IPS-20b (cell line): ENCODE measurements at regions not wholly inside any gene's neighbourhood (a gene's known extent, or its start where the extent isn't known, plus 50 kb on each side); places are given as distances from the start of the nearest gene placed in this dataset.

Experiments used
- H3K27ac ChIP-seq: one replicate; pipeline ENCODE4 v1.5.1; 2013; ENCODE audit warnings: low read length
- H3K27me3 ChIP-seq: 2 replicates; pipeline ENCODE4 v1.6.1; 2013; ENCODE audit warnings: mild to moderate bottlenecking, low read length, inconsistent platforms; ENCODE audit not compliant: insufficient read depth
- H3K36me3 ChIP-seq: 2 replicates; pipeline ENCODE4 v1.6.1; 2013; ENCODE audit warnings: low read depth, mild to moderate bottlenecking, inconsistent platforms, low read length, moderate library complexity; ENCODE audit not compliant: insufficient read depth
- H3K4me1 ChIP-seq: 2 replicates; pipeline ENCODE4 v1.6.1; 2013; ENCODE audit warnings: mild to moderate bottlenecking, control low read depth, inconsistent platforms, low read length, moderate library complexity; ENCODE audit not compliant: insufficient read depth
- H3K4me3 ChIP-seq: 2 replicates; pipeline ENCODE4 v1.5.1; 2013; ENCODE audit warnings: mild to moderate bottlenecking, low read length, inconsistent platforms
- H3K9ac ChIP-seq: 2 replicates; pipeline ENCODE4 v1.6.1; 2013; ENCODE audit warnings: low read depth, mild to moderate bottlenecking, inconsistent platforms, low read length, moderate library complexity
- H3K9me3 ChIP-seq: 2 replicates; pipeline ENCODE4 v1.6.1; 2013; ENCODE audit warnings: mild to moderate bottlenecking, low read depth, low read length, inconsistent platforms; ENCODE audit not compliant: insufficient read depth

- H3K27me3 ChIP-seq, result no peaks in the 10 kb centered on the region
- H3K4me1 ChIP-seq, result no peaks in the 10 kb centered on the region; the same call in 1 of the 2 replicates
- H3K9ac ChIP-seq, result no peak overlapping the region
- H3K36me3 ChIP-seq, result no peaks in the 10 kb centered on the region
- H3K9me3 ChIP-seq, result no peaks in the 10 kb centered on the region
- H3K27ac ChIP-seq, result no peak overlapping the region
- H3K4me3 ChIP-seq, result no peak overlapping the region
Measured at GRCh38 chr1:55962472-55962871, 616.9 kb downstream of the PLPP3 start.

- no peaks in the 10 kb centered on the region for H3K36me3 ChIP-seq
- no peaks in the 10 kb centered on the region; the same call in 1 of the 2 replicates for H3K4me1 ChIP-seq
- H3K27ac ChIP-seq, result no peak overlapping the region
- no peak overlapping the region for H3K4me3 ChIP-seq
- H3K27me3 ChIP-seq, result no peaks in the 10 kb centered on the region
- no peak overlapping the region for H3K9ac ChIP-seq
- H3K9me3 ChIP-seq, result no peaks in the 10 kb centered on the region
Measured at GRCh38 chr1:55959136-55959548, 620.2 kb downstream of the PLPP3 start.

GRCh38 chr1:55958498-55958897, 620.9 kb downstream of the PLPP3 start:
- no peaks in the 10 kb centered on the region for H3K9me3 ChIP-seq
- H3K4me3 ChIP-seq, result no peak overlapping the region
- H3K27me3 ChIP-seq, result no peaks in the 10 kb centered on the region
- H3K27ac ChIP-seq, result no peak overlapping the region
- H3K4me1 ChIP-seq, result no peaks in the 10 kb centered on the region; the same call in 1 of the 2 replicates
- H3K9ac ChIP-seq, result no peak overlapping the region
- H3K36me3 ChIP-seq, result no peaks in the 10 kb centered on the region

- H3K27ac ChIP-seq, result no peak overlapping the region
- no peak overlapping the region for H3K4me3 ChIP-seq
- no peaks in the 10 kb centered on the region for H3K9me3 ChIP-seq
- H3K36me3 ChIP-seq, result no peaks in the 10 kb centered on the region
- H3K27me3 ChIP-seq, result no peaks in the 10 kb centered on the region
- H3K9ac ChIP-seq, result no peak overlapping the region
- H3K4me1 ChIP-seq, result no peaks in the 10 kb centered on the region; the same call in 1 of the 2 replicates
Measured at GRCh38 chr1:55957276-55957675, 622.1 kb downstream of the PLPP3 start.

- Histone ChIP-seq H3K27ac (no peak overlapping the region), H3K4me1 (no peaks in the 10 kb centered on the region; the same call in 1 of the 2 replicates), H3K9ac (no peak overlapping the region), H3K36me3 (no peaks in the 10 kb centered on the region), H3K27me3 (no peaks in the 10 kb centered on the region), H3K4me3 (no peak overlapping the region), H3K9me3 (no peaks in the 10 kb centered on the region)
Measured at GRCh38 chr1:55955016-55955621, 624.2 kb downstream of the PLPP3 start.

GRCh38 chr1:55951291-55951690, 628.1 kb downstream of the PLPP3 start:
- H3K27ac ChIP-seq, result no peak overlapping the region
- no peaks in the 10 kb centered on the region for H3K27me3 ChIP-seq

GRCh38 chr1:55947446-55947845, 631.9 kb downstream of the PLPP3 start:
- H3K36me3 ChIP-seq, result no peaks in the 10 kb centered on the region
- H3K4me1 ChIP-seq, result no peaks in the 10 kb centered on the region
- no peaks in the 10 kb centered on the region for H3K9me3 ChIP-seq
- no peaks in the 10 kb centered on the region for H3K27me3 ChIP-seq
- no peak overlapping the region for H3K4me3 ChIP-seq
- H3K9ac ChIP-seq, result no peak overlapping the region
- H3K27ac ChIP-seq, result no peak overlapping the region

More at GRCh38 chr1:55951291-55951690, 628.1 kb downstream of the PLPP3 start:
- Histone ChIP-seq H3K9ac (no peak overlapping the region), H3K9me3 (no peaks in the 10 kb centered on the region), H3K4me1 (no peaks in the 10 kb centered on the region), H3K4me3 (no peak overlapping the region), H3K36me3 (no peaks in the 10 kb centered on the region)

- Histone ChIP-seq H3K9me3 (no peaks in the 10 kb centered on the region), H3K36me3 (no peaks in the 10 kb centered on the region), H3K4me3 (no peak overlapping the region), H3K27me3 (no peaks in the 10 kb centered on the region), H3K4me1 (no peaks in the 10 kb centered on the region), H3K9ac (no peak overlapping the region), H3K27ac (no peak overlapping the region)
Measured at GRCh38 chr1:55943721-55944435, 635.5 kb downstream of the PLPP3 start.

- Histone ChIP-seq H3K9me3 (no peaks in the 10 kb centered on the region), H3K27me3 (no peaks in the 10 kb centered on the region), H3K4me1 (no peaks in the 10 kb centered on the region), H3K9ac (no peak overlapping the region), H3K4me3 (no peak overlapping the region), H3K27ac (no peak overlapping the region), H3K36me3 (no peaks in the 10 kb centered on the region)
Measured at GRCh38 chr1:55943012-55943411, 636.4 kb downstream of the PLPP3 start.

GRCh38 chr1:55939866-55940265, 639.5 kb downstream of the PLPP3 start:
- H3K27ac ChIP-seq, result no peak overlapping the region
- no peaks in the 10 kb centered on the region for H3K4me1 ChIP-seq
- no peaks in the 10 kb centered on the region for H3K36me3 ChIP-seq
- no peaks in the 10 kb centered on the region for H3K27me3 ChIP-seq
- H3K9me3 ChIP-seq, result no peaks in the 10 kb centered on the region
- no peak overlapping the region for H3K9ac ChIP-seq
- H3K4me3 ChIP-seq, result no peak overlapping the region

GRCh38 chr1:55938861-55939260, 640.5 kb downstream of the PLPP3 start:
- Histone ChIP-seq H3K4me3 (no peak overlapping the region), H3K4me1 (no peaks in the 10 kb centered on the region), H3K36me3 (no peaks in the 10 kb centered on the region), H3K27me3 (no peaks in the 10 kb centered on the region), H3K9ac (no peak overlapping the region), H3K9me3 (no peaks in the 10 kb centered on the region; the same call in 1 of the 2 replicates), H3K27ac (no peak overlapping the region)

- no peaks in the 10 kb centered on the region for H3K36me3 ChIP-seq
- H3K4me3 ChIP-seq, result no peak overlapping the region
- H3K9ac ChIP-seq, result no peak overlapping the region
- no peaks in the 10 kb centered on the region; the same call in 1 of the 2 replicates for H3K9me3 ChIP-seq
- no peak overlapping the region for H3K27ac ChIP-seq
- no peaks in the 10 kb centered on the region for H3K4me1 ChIP-seq
- H3K27me3 ChIP-seq, result no peaks in the 10 kb centered on the region
Measured at GRCh38 chr1:55938376-55938850, 641.0 kb downstream of the PLPP3 start.
